A673 (cell line): ENCODE measurements at regions not wholly inside any gene's neighbourhood (a gene's known extent, or its start where the extent isn't known, plus 50 kb on each side); places are given as distances from the start of the nearest gene placed in this dataset.

ENCODE experiments used
- BruUV-seq: library from RNA; stranded (reverse); fragments of 400-500 nt; replicated peaks from 2 replicates; lab custom pipeline; 2021; lab: Mats Ljungman, UMichigan
- CTCF ChIA-PET: fragments of 300-600 bp; sonication (Branson Sonifier 250); formaldehyde crosslinking; loops from one replicate; lab custom pipeline; 2022; ENCODE audit warnings: antibody characterized with exemption; lab: Charles Lee
- POLR2A ChIA-PET: fragments of 300-600 bp; sonication (Branson Sonifier 250); formaldehyde crosslinking; loops from one replicate; lab custom pipeline; 2022; ENCODE audit warnings: antibody characterized with exemption; ENCODE audit not compliant: low non-redundant PET; lab: Charles Lee
- DNase-seq: peaks from one replicate; pipeline ENCODE4 v3.0.0-alpha.2; 2015; ENCODE audit warnings: low spot score
- H3K27ac ChIP-seq: fragments of 200-600 bp; sonication (generic); 2 replicates; pipeline ENCODE4 v1.5.1; 2016; ENCODE audit warnings: mixed run types, low read depth, mild to moderate bottlenecking, mixed read lengths, antibody characterized with exemption, low read length; ENCODE audit not compliant: poor library complexity, severe bottlenecking
- H3K27me3 ChIP-seq: fragments of 200-600 bp; sonication (generic); replicated peaks from 2 replicates; pipeline ENCODE4 v1.6.1; 2017; ENCODE audit warnings: mixed run types, low read depth, mild to moderate bottlenecking, mixed read lengths, antibody characterized with exemption, low read length; ENCODE audit not compliant: insufficient read depth, poor library complexity
- H3K36me3 ChIP-seq: fragments of 200-600 bp; sonication (generic); 2 replicates; pipeline ENCODE4 v1.6.1; 2016; ENCODE audit warnings: mixed run types, mild to moderate bottlenecking, mixed read lengths, antibody characterized with exemption, low read length; ENCODE audit not compliant: insufficient read depth, poor library complexity, severe bottlenecking
- H3K4me1 ChIP-seq: fragments of 200-600 bp; sonication (generic); 2 replicates; pipeline ENCODE4 v1.6.1; 2017; ENCODE audit warnings: mixed run types, mild to moderate bottlenecking, mixed read lengths, antibody characterized with exemption, low read length; ENCODE audit not compliant: insufficient read depth, poor library complexity, severe bottlenecking
- H3K4me3 ChIP-seq: fragments of 200-600 bp; sonication (generic); 2 replicates; pipeline ENCODE4 v1.5.1; 2016; ENCODE audit warnings: low read depth, mixed run types, mild to moderate bottlenecking, mixed read lengths, low read length; ENCODE audit not compliant: poor library complexity, severe bottlenecking
- H3K9me3 ChIP-seq: fragments of 200-600 bp; sonication (generic); 2 replicates; pipeline ENCODE4 v1.6.1; 2016; ENCODE audit warnings: mixed run types, low read depth, mild to moderate bottlenecking, mixed read lengths, antibody characterized with exemption, low read length; ENCODE audit not compliant: poor library complexity, severe bottlenecking
- EZH2 ChIP-seq: fragments of 200-600 bp; sonication (generic); IDR thresholded peaks from 2 replicates; pipeline ENCODE4 v1.6.1; 2017; ENCODE audit warnings: borderline replicate concordance, low read depth, mild to moderate bottlenecking, mixed read lengths, antibody characterized with exemption, low read length; ENCODE audit not compliant: poor library complexity, severe bottlenecking
- intact Hi-C: fragments of 100-400 bp; cut with micrococcal nuclease; formaldehyde crosslinking; loops from one replicate; pipeline ENCODE4 v1.10.0; 2022; ENCODE audit not compliant: unreplicated experiment
- TF ChIP-seq, protein P1 (sequence below): fragments of 300-800, 200-600 bp; sonication (generic); conservative IDR thresholded peaks from 2 replicates; pipeline ENCODE4 v1.5.1; 2017; ENCODE audit warnings: low read depth, mild to moderate bottlenecking, antibody characterized with exemption, low read length, moderate library complexity, mixed read lengths

DNA sequence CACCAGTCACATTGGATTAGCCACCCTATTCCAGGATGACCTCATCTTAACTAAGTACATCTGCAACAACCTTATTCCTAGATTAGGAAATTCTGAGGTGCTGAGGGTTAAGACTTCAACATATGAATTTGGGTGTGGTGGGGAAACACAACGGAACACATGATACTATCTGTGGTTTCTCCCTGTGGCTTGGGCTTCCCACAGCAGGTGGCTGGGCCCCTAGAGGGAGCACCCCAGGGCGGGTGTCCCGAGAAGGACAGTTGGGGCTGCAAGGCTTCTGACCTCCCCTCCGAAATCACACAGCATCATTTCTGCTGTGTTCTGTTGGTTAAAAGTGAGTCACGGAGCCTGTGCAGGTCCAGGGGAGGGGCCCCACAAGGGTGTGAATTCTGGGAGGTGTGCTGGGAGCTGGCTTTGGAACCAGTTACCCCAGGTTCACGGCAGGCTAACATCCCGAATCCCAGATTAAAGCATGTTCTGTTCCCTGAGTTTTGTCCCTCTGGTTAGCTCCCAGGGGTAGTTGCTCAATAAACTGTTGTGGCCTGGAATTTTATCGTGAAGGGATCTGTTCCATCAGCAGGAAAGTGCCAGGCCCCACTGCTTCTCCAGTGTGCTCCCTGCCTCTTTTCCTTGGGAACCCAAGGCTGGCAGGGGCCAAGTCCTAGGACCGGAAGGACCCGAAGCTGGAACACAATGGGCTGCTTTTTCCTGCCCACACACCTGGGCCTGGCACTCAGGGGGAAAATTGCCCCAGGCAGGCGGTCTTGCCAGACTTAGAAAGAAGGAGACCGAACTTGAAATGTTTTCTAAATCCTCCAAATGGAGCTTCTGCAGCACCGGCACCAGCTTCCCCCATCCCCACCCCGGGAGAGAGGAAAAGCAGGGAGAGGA is 154.0 kb upstream of the WNT4 start:
- Histone ChIP-seq H3K4me1 (no peaks in the 10 kb centered on the region), H3K36me3 (no peaks in the 10 kb centered on the region), H3K9me3 (no peaks in the 10 kb centered on the region), H3K4me3 (no peak overlapping the region), H3K27me3 (peaks cover 10% of the 10 kb centered on the region), H3K27ac (no peak overlapping the region)
- BruUV-seq = no TSS peak
- CTCF ChIA-PET = interaction anchor here (0.5 kb wide), 2 partner anchors 119 to 197 kb away, joined by 3 to 4 read pairs; no protein-coding TSS in a partner anchor
- intact Hi-C loops = no loop called here
- POLR2A ChIA-PET = no interaction called here
- DNase-seq = no peak
- TF ChIP-seq EZH2 = no peak
- TF ChIP-seq, protein P1, sequence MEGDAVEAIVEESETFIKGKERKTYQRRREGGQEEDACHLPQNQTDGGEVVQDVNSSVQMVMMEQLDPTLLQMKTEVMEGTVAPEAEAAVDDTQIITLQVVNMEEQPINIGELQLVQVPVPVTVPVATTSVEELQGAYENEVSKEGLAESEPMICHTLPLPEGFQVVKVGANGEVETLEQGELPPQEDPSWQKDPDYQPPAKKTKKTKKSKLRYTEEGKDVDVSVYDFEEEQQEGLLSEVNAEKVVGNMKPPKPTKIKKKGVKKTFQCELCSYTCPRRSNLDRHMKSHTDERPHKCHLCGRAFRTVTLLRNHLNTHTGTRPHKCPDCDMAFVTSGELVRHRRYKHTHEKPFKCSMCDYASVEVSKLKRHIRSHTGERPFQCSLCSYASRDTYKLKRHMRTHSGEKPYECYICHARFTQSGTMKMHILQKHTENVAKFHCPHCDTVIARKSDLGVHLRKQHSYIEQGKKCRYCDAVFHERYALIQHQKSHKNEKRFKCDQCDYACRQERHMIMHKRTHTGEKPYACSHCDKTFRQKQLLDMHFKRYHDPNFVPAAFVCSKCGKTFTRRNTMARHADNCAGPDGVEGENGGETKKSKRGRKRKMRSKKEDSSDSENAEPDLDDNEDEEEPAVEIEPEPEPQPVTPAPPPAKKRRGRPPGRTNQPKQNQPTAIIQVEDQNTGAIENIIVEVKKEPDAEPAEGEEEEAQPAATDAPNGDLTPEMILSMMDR = no peak

DNA sequence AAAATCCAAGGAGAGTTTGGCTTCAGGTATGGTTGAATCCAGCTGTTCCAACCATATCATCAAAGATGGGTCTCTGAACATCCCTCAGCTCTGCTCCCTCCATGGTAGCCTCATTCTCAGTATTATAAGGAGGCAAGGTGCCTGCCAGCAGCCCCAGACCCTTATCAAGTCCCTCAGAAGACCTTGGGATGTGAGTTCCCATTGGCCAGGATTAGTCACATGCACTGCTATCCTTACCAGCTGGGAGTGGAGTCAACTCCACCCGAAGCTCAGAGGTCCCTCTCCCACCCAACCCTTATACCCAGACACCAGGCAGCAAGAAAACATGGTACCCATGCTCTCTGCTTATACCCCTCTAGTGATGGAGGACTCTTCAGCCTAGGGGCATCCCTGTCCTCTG is 153.7 kb upstream of the ZBTB40 start:
- POLR2A ChIA-PET = no interaction called here

DNA sequence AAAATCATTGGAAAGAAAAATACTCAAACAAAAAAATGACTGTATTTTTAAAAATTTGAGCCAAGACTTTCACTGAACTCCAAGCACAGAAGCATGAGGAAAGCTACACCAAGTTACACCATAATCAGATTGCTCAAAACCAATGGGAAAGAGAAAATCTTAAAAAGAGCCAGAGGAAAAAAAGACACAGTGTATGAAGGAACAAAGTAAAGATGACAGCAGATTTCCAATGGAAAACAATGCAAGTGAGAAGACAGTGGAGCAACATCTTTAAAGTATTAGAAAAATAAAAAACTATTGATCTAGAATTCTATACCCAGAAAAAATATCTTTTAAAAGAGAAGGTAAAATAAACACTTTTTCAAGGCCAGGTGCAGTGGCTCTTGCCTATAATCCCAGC is 147.8 kb upstream of the ZBTB40 start:
- DNase-seq = no peak
- H3K27me3 ChIP-seq = peaks cover 19% of the 10 kb centered on the region
- no peak overlapping the region for H3K27ac ChIP-seq
- no peaks in the 10 kb centered on the region for H3K4me1 ChIP-seq
- TF ChIP-seq, protein P1 = no peak
- TF ChIP-seq EZH2 = no peak
- intact Hi-C loops = no loop called here
- ChIA-PET POLR2A (no interaction called here), CTCF (no interaction called here)
- no TSS peak for BruUV-seq
- no peak overlapping the region for H3K4me3 ChIP-seq
- H3K9me3 ChIP-seq = peaks cover 6% of the 10 kb centered on the region
- no peaks in the 10 kb centered on the region for H3K36me3 ChIP-seq

More for the DNA sequence above, 153.7 kb upstream of the ZBTB40 start:
- Histone ChIP-seq H3K27ac (no peak overlapping the region), H3K36me3 (no peaks in the 10 kb centered on the region), H3K9me3 (no peaks in the 10 kb centered on the region), H3K4me3 (no peak overlapping the region), H3K27me3 (peaks cover 10% of the 10 kb centered on the region), H3K4me1 (no peaks in the 10 kb centered on the region)
- intact Hi-C loops = no loop called here
- CTCF ChIA-PET = no interaction called here
- TF ChIP-seq EZH2 = no peak
- TF ChIP-seq, protein P1 = no peak
- no peak for DNase-seq
- BruUV-seq = no TSS peak
